BJ (cell line): ENCODE measurements at regions not wholly inside any gene's neighbourhood (a gene's known extent, or its start where the extent isn't known, plus 50 kb on each side); places are given as distances from the start of the nearest gene placed in this dataset.

Source experiments
- CTCF ChIA-PET: fragments of 350-600 bp; formaldehyde crosslinking; extraction: SDS; loops from one replicate; lab custom pipeline; 2021; ENCODE audit warnings: antibody characterized with exemption, inconsistent platforms; lab: Yijun Ruan, JAX
- POLR2A ChIA-PET: fragments of 300-600 bp; sonication (Branson Sonifier 250); formaldehyde crosslinking; extraction: SDS; loops from one replicate; lab custom pipeline; 2021; ENCODE audit warnings: antibody characterized with exemption; lab: Charles Lee
- DNase-seq: peaks from one replicate; pipeline ENCODE4 v3.0.0-alpha.2; 2011; ENCODE audit warnings: low read depth
- H3K27me3 ChIP-seq: 2 replicates; pipeline ENCODE4 v1.6.0; 2011; ENCODE audit warnings: low read length; ENCODE audit not compliant: control insufficient read depth, insufficient read depth
- H3K36me3 ChIP-seq: 2 replicates; pipeline ENCODE4 v1.5.1; 2011; ENCODE audit warnings: low read length; ENCODE audit not compliant: control insufficient read depth, insufficient read depth
- H3K4me3 ChIP-seq: 2 replicates; pipeline ENCODE4 v1.5.1; 2011; ENCODE audit warnings: low read depth, mild to moderate bottlenecking, control low read depth, low read length
- CTCF ChIP-seq: IDR thresholded peaks from 2 replicates; pipeline ENCODE4 v1.5.1; 2011; ENCODE audit warnings: low read depth, mild to moderate bottlenecking, control low read depth, inconsistent platforms, low read length, moderate library complexity; ENCODE audit not compliant: insufficient read depth

- CTCF ChIA-PET, result no interaction called here
- POLR2A ChIA-PET, result no interaction called here
Measured at GRCh38 chr2:167582619-167583018, 664.8 kb downstream of the STK39 start.

GRCh38 chr2:167581961-167582574, 665.3 kb downstream of the STK39 start:
- no peaks in the 10 kb centered on the region for H3K36me3 ChIP-seq

More at GRCh38 chr2:167582619-167583018, 664.8 kb downstream of the STK39 start:
- no peak for TF ChIP-seq CTCF
- no peak overlapping the region for H3K4me3 ChIP-seq
- H3K36me3 ChIP-seq, result no peaks in the 10 kb centered on the region
- no peaks in the 10 kb centered on the region for H3K27me3 ChIP-seq
- no peak for DNase-seq

GRCh38 chr2:167579826-167580225, 667.6 kb downstream of the STK39 start:
- H3K27me3 ChIP-seq, result no peaks in the 10 kb centered on the region
- ChIA-PET CTCF (no interaction called here), POLR2A (no interaction called here)
- H3K4me3 ChIP-seq, result no peak overlapping the region
- H3K36me3 ChIP-seq, result no peaks in the 10 kb centered on the region
- DNase-seq, result no peak
- no peak for TF ChIP-seq CTCF

More at GRCh38 chr2:167581961-167582574, 665.3 kb downstream of the STK39 start:
- TF ChIP-seq CTCF, result no peak
- DNase-seq, result no peak
- H3K27me3 ChIP-seq, result no peaks in the 10 kb centered on the region
- POLR2A ChIA-PET, result no interaction called here
- no peak overlapping the region for H3K4me3 ChIP-seq
- CTCF ChIA-PET, result no interaction called here

GRCh38 chr2:167575276-167575675, 672.1 kb downstream of the STK39 start:
- DNase-seq, result no peak
- Histone ChIP-seq H3K36me3 (no peaks in the 10 kb centered on the region), H3K27me3 (no peaks in the 10 kb centered on the region), H3K4me3 (no peak overlapping the region)
- TF ChIP-seq CTCF, result no peak
- ChIA-PET POLR2A (no interaction called here), CTCF (interaction anchor here (0.8 kb wide), 1 partner anchor 8 kb away, joined by 3 read pairs; no protein-coding TSS in a partner anchor)

GRCh38 chr2:167572883-167573619, 674.3 kb downstream of the STK39 start:
- DNase-seq, result no peak
- H3K27me3 ChIP-seq, result no peaks in the 10 kb centered on the region
- ChIA-PET POLR2A (no interaction called here), CTCF (no interaction called here)
- no peaks in the 10 kb centered on the region for H3K36me3 ChIP-seq
- TF ChIP-seq CTCF, result no peak
- no peak overlapping the region for H3K4me3 ChIP-seq
